Peyer's patch (tissue), 4 donors: ENCODE measurements at regions not wholly inside any gene's neighbourhood (a gene's known extent, or its start where the extent isn't known, plus 50 kb on each side); places are given as distances from the start of the nearest gene placed in this dataset.

Experiments used
- POLR2A ChIP-seq, 2 donors: fragments of 450-650 bp; IDR thresholded peaks; one replicate each; pipeline ENCODE4 v1.5.1; 2017; ENCODE audit warnings: antibody characterized with exemption in 2 of 2, mild to moderate bottlenecking in 2 of 2, moderate library complexity in 2 of 2
- TF ChIP-seq, protein P1 (sequence below), 6 experiments: fragments of 450-650 bp in 4 of 6; fragments of 200-600 bp in 2 of 6; sonication (generic) in 1 of 6; IDR thresholded peaks; one replicate each; pipeline ENCODE4 v1.5.1; 2017 to 2019; ENCODE audit warnings: antibody characterized with exemption in 6 of 6, mild to moderate bottlenecking in 3 of 6, moderate library complexity in 1 of 6

DNA sequence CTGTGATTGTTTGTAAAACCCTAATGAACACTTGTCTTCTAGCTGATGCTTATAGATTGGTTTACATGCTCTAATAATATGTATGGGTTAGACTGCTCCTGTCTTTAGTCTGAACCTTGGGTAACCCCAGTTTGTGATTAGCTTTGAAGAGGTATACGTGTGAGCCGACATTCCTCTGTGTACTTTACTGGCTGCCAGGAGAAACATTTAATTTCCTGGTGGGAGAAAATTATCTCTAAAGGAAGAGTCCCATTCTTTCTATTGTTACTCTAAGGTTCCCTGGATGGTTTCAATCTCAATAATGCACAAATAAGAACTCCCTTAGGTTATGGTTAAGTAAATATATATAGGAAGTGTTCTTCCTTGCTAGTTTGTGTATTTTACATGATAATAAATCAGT is 143.6 kb upstream of the ZSWIM2 start:
- TF ChIP-seq, protein P1, sequence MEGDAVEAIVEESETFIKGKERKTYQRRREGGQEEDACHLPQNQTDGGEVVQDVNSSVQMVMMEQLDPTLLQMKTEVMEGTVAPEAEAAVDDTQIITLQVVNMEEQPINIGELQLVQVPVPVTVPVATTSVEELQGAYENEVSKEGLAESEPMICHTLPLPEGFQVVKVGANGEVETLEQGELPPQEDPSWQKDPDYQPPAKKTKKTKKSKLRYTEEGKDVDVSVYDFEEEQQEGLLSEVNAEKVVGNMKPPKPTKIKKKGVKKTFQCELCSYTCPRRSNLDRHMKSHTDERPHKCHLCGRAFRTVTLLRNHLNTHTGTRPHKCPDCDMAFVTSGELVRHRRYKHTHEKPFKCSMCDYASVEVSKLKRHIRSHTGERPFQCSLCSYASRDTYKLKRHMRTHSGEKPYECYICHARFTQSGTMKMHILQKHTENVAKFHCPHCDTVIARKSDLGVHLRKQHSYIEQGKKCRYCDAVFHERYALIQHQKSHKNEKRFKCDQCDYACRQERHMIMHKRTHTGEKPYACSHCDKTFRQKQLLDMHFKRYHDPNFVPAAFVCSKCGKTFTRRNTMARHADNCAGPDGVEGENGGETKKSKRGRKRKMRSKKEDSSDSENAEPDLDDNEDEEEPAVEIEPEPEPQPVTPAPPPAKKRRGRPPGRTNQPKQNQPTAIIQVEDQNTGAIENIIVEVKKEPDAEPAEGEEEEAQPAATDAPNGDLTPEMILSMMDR (IDR thresholded peaks at IDR 0.05), result no peak
- TF ChIP-seq POLR2A (IDR thresholded peaks at IDR 0.05), result no peak
